Endodermal cell (in vitro differentiated cells): ENCODE measurements at regions not wholly inside any gene's neighbourhood (a gene's known extent, or its start where the extent isn't known, plus 50 kb on each side); places are given as distances from the start of the nearest gene placed in this dataset.

Experiments
- DNase-seq: peaks from one replicate; pipeline ENCODE4 v3.0.0-alpha.2; 2017
- H3K27ac ChIP-seq: 2 replicates; pipeline ENCODE4 v1.5.1; 2013; ENCODE audit warnings: mild to moderate bottlenecking, low read depth, low read length, moderate library complexity
- H3K27me3 ChIP-seq: 2 replicates; pipeline ENCODE4 v1.6.1; 2013; ENCODE audit warnings: mild to moderate bottlenecking, low read length, moderate library complexity; ENCODE audit not compliant: insufficient read depth, control insufficient read depth, poor library complexity, severe bottlenecking
- H3K36me3 ChIP-seq: 2 replicates; pipeline ENCODE4 v1.7.0; 2013; ENCODE audit warnings: mild to moderate bottlenecking, low read length, moderate library complexity; ENCODE audit not compliant: control insufficient read depth, insufficient read depth
- H3K4me1 ChIP-seq: one replicate; pipeline ENCODE4 v1.7.0; 2013; ENCODE audit warnings: low read length; ENCODE audit not compliant: control insufficient read depth, insufficient read depth
- H3K4me3 ChIP-seq: 2 replicates; pipeline ENCODE4 v1.5.1; 2013; ENCODE audit warnings: mild to moderate bottlenecking, low read length, moderate library complexity
- H3K9ac ChIP-seq: 2 replicates; pipeline ENCODE4 v1.6.1; 2013; ENCODE audit warnings: mild to moderate bottlenecking, low read length, moderate library complexity; ENCODE audit not compliant: poor library complexity, severe bottlenecking; ENCODE audit errors: extremely low read depth
- H3K9me3 ChIP-seq: 2 replicates; pipeline ENCODE4 v1.6.1; 2013; ENCODE audit warnings: mild to moderate bottlenecking, low read length, moderate library complexity; ENCODE audit not compliant: control insufficient read depth
- H3K27ac Mint-ChIP-seq: 2 replicates; pipeline ENCODE4 v1.8.0; 2020; ENCODE audit warnings: mixed read lengths
- H3K27me3 Mint-ChIP-seq: 2 replicates; pipeline ENCODE4 v1.8.0; 2021; ENCODE audit warnings: mild to moderate bottlenecking, mixed read lengths; ENCODE audit not compliant: insufficient read depth
- H3K36me3 Mint-ChIP-seq: 2 replicates; pipeline ENCODE4 v1.8.0; 2020; ENCODE audit warnings: low read depth, mixed read lengths
- H3K4me1 Mint-ChIP-seq: 2 replicates; pipeline ENCODE4 v1.8.0; 2020; ENCODE audit warnings: mixed read lengths
- H3K4me3 Mint-ChIP-seq: 2 replicates; pipeline ENCODE4 v1.8.0; 2020; ENCODE audit warnings: mild to moderate bottlenecking, moderate library complexity, mixed read lengths
- H3K9me3 Mint-ChIP-seq: 2 replicates; pipeline ENCODE4 v1.8.0; 2020; ENCODE audit warnings: mild to moderate bottlenecking, mixed read lengths
- CTCF ChIP-seq: fragments of 200-600 bp; sonication (generic); conservative IDR thresholded peaks from 2 replicates; pipeline ENCODE4 v1.5.0; 2021; ENCODE audit warnings: antibody characterized with exemption, mild to moderate bottlenecking
- WGBS, 2 experiments: methylation state at CpG; one replicate each; pipeline versions ENCODE4 v1.1.5 to v1.1.7; 2013; ENCODE audit warnings: missing lambda C conversion rate in 2 of 2, mixed read lengths in 1 of 2; ENCODE audit not compliant: insufficient coverage in 1 of 2, insufficient read length in 1 of 2; 5-methylcytosine and 5-hydroxymethylcytosine counted together

DNA sequence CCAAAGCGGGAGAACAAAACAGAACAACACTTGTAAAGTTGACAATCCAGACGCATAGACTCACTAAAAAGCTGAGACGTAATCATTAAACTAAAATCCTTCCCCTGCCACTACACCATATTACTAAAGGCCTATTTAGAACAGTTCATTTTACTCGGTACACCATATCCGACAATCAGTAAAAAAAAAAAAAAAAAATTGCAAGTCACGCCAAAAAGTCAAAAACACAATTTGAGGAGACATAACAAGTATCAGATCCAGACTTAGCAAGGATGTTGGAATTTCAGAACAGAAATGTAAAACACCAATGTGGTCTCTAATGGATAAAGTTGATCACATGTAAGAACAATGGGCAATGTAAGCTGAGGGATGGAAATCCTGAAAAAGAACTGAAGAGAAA is 1899.4 kb downstream of the STIM2 start:
- no peak for DNase-seq
- no peak overlapping the region for H3K27ac Mint-ChIP-seq
- TF ChIP-seq CTCF, result no peak
- no peak overlapping the region for H3K27ac ChIP-seq
- H3K36me3 Mint-ChIP-seq, result no peaks in the 10 kb centered on the region
- no peaks in the 10 kb centered on the region for H3K4me1 ChIP-seq
- no peaks in the 10 kb centered on the region for H3K36me3 ChIP-seq
- H3K9ac ChIP-seq, result no peak overlapping the region
- no peaks in the 10 kb centered on the region for H3K9me3 ChIP-seq
- H3K4me3 Mint-ChIP-seq, result no peak overlapping the region
- no peak overlapping the region for H3K4me3 ChIP-seq
- no peaks in the 10 kb centered on the region for H3K27me3 ChIP-seq
- WGBS, 2 experiments, result 90 to 98% methylated on average over 5 to 6 of the region's 6 CpGs
- peaks cover 7% of the 10 kb centered on the region for H3K4me1 Mint-ChIP-seq
- H3K27me3 Mint-ChIP-seq, result no peaks in the 10 kb centered on the region
- peaks cover under 1% of the 10 kb centered on the region for H3K9me3 Mint-ChIP-seq

GRCh38 chr4:28772066-28772465 is 1911.4 kb downstream of the STIM2 start:
- no peaks in the 10 kb centered on the region for H3K27me3 ChIP-seq
- peaks cover 4% of the 10 kb centered on the region for H3K4me1 ChIP-seq
- H3K4me3 ChIP-seq, result no peak overlapping the region
- H3K36me3 ChIP-seq, result no peaks in the 10 kb centered on the region
- Mint-ChIP-seq H3K9me3 (peaks cover 16% of the 10 kb centered on the region), H3K36me3 (no peaks in the 10 kb centered on the region), H3K4me1 (peaks cover 2% of the 10 kb centered on the region), H3K4me3 (no peak overlapping the region), H3K27me3 (no peaks in the 10 kb centered on the region), H3K27ac (no peak overlapping the region)
- H3K27ac ChIP-seq, result no peak overlapping the region
- peaks cover 16% of the 10 kb centered on the region for H3K9me3 ChIP-seq
- WGBS, 2 experiments, result 88% methylated on average over 1 of the region's 1 CpG; no CpG with 5 or more reads in 1 of the 2 experiments
- no peak for TF ChIP-seq CTCF
- no peak overlapping the region for H3K9ac ChIP-seq
- no peak for DNase-seq

- Histone ChIP-seq H3K9ac (no peak overlapping the region), H3K4me1 (peaks cover 4% of the 10 kb centered on the region), H3K27ac (no peak overlapping the region), H3K4me3 (no peak overlapping the region), H3K9me3 (peaks cover 9% of the 10 kb centered on the region), H3K27me3 (no peaks in the 10 kb centered on the region), H3K36me3 (no peaks in the 10 kb centered on the region)
- H3K4me3 Mint-ChIP-seq, result no peak overlapping the region
- 86 to 98% methylated on average over 1 to 2 of the region's 2 CpGs for WGBS, 2 experiments
- peaks cover 2% of the 10 kb centered on the region for H3K4me1 Mint-ChIP-seq
- H3K27me3 Mint-ChIP-seq, result no peaks in the 10 kb centered on the region
- H3K36me3 Mint-ChIP-seq, result no peaks in the 10 kb centered on the region
- H3K27ac Mint-ChIP-seq, result no peak overlapping the region
- peaks cover 9% of the 10 kb centered on the region for H3K9me3 Mint-ChIP-seq
- DNase-seq, result no peak
- no peak for TF ChIP-seq CTCF
Measured at GRCh38 chr4:28772788-28773187, 1912.1 kb downstream of the STIM2 start.
